ENCODE measurements at regions not wholly inside any gene's neighbourhood (a gene's known extent, or its start where the extent isn't known, plus 50 kb on each side); places are given as distances from the start of the nearest gene placed in this dataset.
A peak's percentile ranks its signal among the peaks of the same experiment; 100 is the strongest.

DNA sequence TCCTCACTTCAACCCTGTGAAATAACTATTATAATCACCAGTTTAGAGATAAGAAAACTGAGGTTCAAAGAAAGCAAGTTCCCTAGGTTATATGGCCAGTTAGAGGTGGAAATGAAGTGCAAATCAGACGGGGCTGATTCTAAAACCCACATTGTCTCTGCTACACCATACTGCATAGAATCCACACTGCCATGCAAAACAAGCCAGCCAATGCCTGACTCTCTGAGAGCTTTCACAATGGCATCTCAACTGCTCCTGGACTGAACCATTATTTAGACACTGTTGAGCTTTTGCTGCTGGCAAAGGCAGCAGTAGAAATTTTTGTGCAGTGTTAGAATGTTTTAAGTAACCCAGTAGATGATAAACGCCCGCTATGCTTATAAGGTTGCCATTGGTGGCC lies 195.2 kb upstream of the CNR1 start:
- Histone ChIP-seq H3K4me3 (no peak overlapping the region), H3K4me1 (no peaks in the 10 kb centered on the region), H3K36me3 (no peaks in the 10 kb centered on the region), H3K9me3 (no peaks in the 10 kb centered on the region), H3K27me3 (no peaks in the 10 kb centered on the region), H3K27ac (no peak overlapping the region)
- ATAC-seq = no peak
- in situ Hi-C loops (cut with MboI; ENCODE audit: low sequenced_read_pairs in 4 of 4) = no loop called here
- DNase-seq = no peak
- intact Hi-C loops (cut with DNase I; ENCODE audit: low total_unique reads) = no loop called here
- TF ChIP-seq, protein P1, sequence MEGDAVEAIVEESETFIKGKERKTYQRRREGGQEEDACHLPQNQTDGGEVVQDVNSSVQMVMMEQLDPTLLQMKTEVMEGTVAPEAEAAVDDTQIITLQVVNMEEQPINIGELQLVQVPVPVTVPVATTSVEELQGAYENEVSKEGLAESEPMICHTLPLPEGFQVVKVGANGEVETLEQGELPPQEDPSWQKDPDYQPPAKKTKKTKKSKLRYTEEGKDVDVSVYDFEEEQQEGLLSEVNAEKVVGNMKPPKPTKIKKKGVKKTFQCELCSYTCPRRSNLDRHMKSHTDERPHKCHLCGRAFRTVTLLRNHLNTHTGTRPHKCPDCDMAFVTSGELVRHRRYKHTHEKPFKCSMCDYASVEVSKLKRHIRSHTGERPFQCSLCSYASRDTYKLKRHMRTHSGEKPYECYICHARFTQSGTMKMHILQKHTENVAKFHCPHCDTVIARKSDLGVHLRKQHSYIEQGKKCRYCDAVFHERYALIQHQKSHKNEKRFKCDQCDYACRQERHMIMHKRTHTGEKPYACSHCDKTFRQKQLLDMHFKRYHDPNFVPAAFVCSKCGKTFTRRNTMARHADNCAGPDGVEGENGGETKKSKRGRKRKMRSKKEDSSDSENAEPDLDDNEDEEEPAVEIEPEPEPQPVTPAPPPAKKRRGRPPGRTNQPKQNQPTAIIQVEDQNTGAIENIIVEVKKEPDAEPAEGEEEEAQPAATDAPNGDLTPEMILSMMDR (IDR thresholded peaks at IDR 0.05 in 4 of 5, conservative IDR thresholded peaks at IDR 0.05 in 1 of 5) = no peak
- TF ChIP-seq POLR2A (IDR thresholded peaks at IDR 0.05) = no peak

DNA sequence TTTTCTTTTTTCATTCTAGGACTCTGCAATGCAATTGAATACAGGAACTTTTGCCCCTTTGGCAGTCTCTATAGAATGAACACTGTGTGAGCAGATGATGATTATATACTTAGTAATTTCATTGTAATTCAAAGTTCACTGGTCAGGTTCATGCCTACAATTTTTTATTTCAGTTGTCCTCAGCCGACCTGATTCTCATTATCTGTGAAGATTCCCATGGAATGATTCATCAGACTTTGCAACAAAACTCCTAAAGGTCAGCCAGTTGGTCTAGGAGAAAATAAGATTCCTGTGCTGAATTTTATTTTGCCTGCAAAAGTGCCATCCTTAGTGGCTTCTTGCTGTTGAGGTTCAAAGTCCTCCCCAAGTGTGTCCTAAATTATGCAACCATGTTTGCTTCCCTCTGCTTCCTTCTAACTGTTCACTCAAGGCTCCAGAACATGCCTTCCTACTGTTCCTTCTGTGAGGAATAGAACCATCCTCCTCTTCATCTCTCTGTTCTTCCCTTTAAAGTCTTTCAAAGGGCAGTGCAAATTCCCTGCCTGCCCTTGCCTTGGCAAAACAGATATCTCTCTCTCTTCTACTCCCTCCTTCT lies 194.2 kb upstream of the CNR1 start:
- no peak for TF ChIP-seq POLR2A (IDR thresholded peaks at IDR 0.05)
- TF ChIP-seq, protein P1 (IDR thresholded peaks at IDR 0.05 in 4 of 5, conservative IDR thresholded peaks at IDR 0.05 in 1 of 5) = no peak
- H3K36me3 ChIP-seq = no peaks in the 10 kb centered on the region
- no peaks in the 10 kb centered on the region for H3K27me3 ChIP-seq
- peak overlapping the region in 1 of 4 donors; percentile 30 for H3K27ac ChIP-seq
- H3K4me3 ChIP-seq = no peak overlapping the region
- H3K4me1 ChIP-seq = no peaks in the 10 kb centered on the region
- in situ Hi-C loops (cut with MboI; ENCODE audit: low sequenced_read_pairs in 4 of 4) (no loop called here), intact Hi-C loops (cut with DNase I; ENCODE audit: low total_unique reads) (no loop called here)
- DNase-seq (no peak), ATAC-seq (peak in 1 of 2 donors; percentile 36)
- no peaks in the 10 kb centered on the region for H3K9me3 ChIP-seq

DNA sequence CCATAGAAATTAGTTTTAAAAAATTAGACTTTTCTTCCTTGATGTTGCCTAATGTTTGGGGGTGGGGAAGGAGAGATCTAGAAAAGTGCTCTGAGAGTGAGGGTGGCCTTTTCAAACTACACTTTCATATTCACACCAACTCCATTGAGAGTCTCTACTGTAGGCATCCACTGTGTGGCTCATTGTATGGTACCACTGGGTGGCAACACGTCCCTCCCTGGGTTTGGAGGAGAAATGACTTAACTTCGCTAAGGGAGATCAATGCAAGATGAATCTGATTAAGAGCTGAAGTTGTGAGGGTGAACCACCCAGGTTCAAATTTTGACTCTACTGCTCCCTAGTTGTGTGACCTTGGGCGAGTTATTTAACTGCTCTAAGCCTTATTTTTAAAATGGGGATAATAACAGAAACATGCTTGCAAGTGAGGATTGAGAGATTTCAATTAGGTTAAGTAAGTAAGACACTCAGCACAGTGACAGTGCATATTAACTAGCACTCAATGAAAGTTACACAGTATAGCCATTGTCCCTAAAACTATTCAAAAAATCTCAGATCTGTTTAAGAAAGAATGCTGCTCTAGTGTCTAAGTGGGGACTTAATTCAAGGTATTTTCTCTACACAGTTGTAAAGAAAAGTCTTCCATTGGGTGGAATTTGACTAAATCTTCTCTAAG lies 193.5 kb upstream of the CNR1 start:
- intact Hi-C loops (cut with DNase I; ENCODE audit: low total_unique reads) = no loop called here
- TF ChIP-seq POLR2A (IDR thresholded peaks at IDR 0.05) = no peak
- TF ChIP-seq, protein P1 (IDR thresholded peaks at IDR 0.05 in 4 of 5, conservative IDR thresholded peaks at IDR 0.05 in 1 of 5) = no peak
- Histone ChIP-seq H3K4me3 (no peak overlapping the region), H3K4me1 (no peaks in the 10 kb centered on the region), H3K27me3 (no peaks in the 10 kb centered on the region), H3K36me3 (no peaks in the 10 kb centered on the region), H3K9me3 (no peaks in the 10 kb centered on the region), H3K27ac (no peak overlapping the region)
- ATAC-seq (no peak), DNase-seq (no peak)
- in situ Hi-C loops (cut with MboI; ENCODE audit: low sequenced_read_pairs in 4 of 4) = no loop called here

DNA sequence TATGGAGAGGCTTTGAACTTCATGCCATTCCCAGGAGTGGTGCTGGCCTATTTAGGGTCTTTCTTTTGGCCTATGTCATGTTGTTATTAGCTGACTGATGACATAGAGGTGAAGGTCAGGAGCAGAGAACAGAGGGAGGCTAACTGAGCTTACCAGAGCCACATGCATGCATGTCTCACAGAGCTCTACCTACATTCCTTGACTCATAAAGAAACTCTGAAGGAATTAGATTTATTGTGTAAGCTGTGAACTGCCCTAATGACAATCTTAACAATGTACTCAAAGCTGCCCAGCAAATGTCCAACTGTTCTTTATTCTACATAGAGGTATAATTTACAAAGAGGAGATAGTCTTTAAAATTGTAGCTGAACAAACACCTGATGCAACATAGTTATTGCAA lies 192.7 kb upstream of the CNR1 start:
- Histone ChIP-seq H3K4me1 (no peaks in the 10 kb centered on the region), H3K27ac (no peak overlapping the region), H3K27me3 (no peaks in the 10 kb centered on the region), H3K36me3 (no peaks in the 10 kb centered on the region), H3K4me3 (no peak overlapping the region), H3K9me3 (no peaks in the 10 kb centered on the region)
- TF ChIP-seq, protein P1 (IDR thresholded peaks at IDR 0.05 in 4 of 5, conservative IDR thresholded peaks at IDR 0.05 in 1 of 5) = no peak
- TF ChIP-seq POLR2A (IDR thresholded peaks at IDR 0.05) = no peak
- in situ Hi-C loops (cut with MboI; ENCODE audit: low sequenced_read_pairs in 4 of 4) (no loop called here), intact Hi-C loops (cut with DNase I; ENCODE audit: low total_unique reads) (no loop called here)
- DNase-seq (no peak), ATAC-seq (no peak)

Measured in gastrocnemius medialis (tissue), 4 donors.